ENCODE measurements at regions not wholly inside any gene's neighbourhood (a gene's known extent, or its start where the extent isn't known, plus 50 kb on each side); places are given as distances from the start of the nearest gene placed in this dataset.

DNA sequence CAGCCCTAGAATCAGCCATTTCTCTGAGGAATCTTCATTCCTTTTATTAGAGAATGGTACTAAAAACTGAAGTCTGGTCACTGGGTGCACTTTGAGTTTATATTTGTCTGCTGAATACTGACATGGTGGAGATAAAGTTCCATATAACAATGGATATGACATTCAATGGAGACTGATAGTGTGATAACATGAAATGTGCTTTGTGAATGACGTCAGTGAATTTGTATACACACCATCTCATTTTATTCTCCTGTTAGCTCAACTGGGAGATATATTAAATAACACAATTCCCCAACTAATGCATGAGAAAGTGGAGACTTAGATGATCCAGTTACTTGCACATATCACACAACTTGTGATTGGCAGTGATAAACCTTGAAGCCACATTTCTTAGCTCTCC is 446.7 kb downstream of the DOK5 start:
- TF ChIP-seq, protein P1, sequence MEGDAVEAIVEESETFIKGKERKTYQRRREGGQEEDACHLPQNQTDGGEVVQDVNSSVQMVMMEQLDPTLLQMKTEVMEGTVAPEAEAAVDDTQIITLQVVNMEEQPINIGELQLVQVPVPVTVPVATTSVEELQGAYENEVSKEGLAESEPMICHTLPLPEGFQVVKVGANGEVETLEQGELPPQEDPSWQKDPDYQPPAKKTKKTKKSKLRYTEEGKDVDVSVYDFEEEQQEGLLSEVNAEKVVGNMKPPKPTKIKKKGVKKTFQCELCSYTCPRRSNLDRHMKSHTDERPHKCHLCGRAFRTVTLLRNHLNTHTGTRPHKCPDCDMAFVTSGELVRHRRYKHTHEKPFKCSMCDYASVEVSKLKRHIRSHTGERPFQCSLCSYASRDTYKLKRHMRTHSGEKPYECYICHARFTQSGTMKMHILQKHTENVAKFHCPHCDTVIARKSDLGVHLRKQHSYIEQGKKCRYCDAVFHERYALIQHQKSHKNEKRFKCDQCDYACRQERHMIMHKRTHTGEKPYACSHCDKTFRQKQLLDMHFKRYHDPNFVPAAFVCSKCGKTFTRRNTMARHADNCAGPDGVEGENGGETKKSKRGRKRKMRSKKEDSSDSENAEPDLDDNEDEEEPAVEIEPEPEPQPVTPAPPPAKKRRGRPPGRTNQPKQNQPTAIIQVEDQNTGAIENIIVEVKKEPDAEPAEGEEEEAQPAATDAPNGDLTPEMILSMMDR (IDR thresholded peaks at IDR 0.05) = no peak
- no peak for TF ChIP-seq EP300 (IDR thresholded peaks at IDR 0.05)
